ENCODE measurements at regions not wholly inside any gene's neighbourhood (a gene's known extent, or its start where the extent isn't known, plus 50 kb on each side); places are given as distances from the start of the nearest gene placed in this dataset.

DNA sequence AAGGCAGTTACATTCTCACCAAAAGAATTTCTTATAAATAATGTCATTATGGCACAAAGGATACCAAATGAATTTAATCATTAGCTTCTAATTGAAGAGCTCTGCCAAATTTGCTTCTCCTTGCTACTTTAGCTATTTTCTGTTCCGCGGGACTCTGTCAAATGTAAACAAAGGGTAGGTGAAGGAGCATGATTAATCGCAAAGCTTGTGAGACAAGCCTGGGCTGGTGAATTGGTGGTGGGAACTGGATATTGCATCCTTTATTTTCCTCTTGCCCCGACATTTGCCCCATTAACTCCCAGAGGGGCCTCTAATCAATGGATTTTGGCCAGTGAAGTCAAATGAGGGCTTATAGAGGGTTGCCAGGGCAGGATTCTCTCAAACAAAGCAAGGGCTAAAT, 234.2 kb upstream of the RFX3 start:
- no peak overlapping the region for H3K27ac ChIP-seq (ENCODE audit: extremely low read length, insufficient read depth, low read length)
- no peak for ATAC-seq
- WGBS (ENCODE audit: low lambda C conversion rate), result 7% methylated on average over 4 of the region's 4 CpGs
- POLR2A ChIA-PET, result no interaction called here
- in situ Hi-C loops (cut with HindIII; ENCODE audit: extremely low pct_ligation_motif_present, low pct_unique_long_range_greater_than_20kb), result no loop called here
- no peak overlapping the region for H3K4me3 ChIP-seq (replicated peaks in 1 of 3; ENCODE audit: insufficient read depth in 1 of 3, low read depth in 2 of 3, low read length in 3 of 3)
- H3K9ac ChIP-seq (ENCODE audit: insufficient read depth, low read depth, low read length), result no peak overlapping the region
- BruUV-seq (replicated peaks), result no TSS peak
- no peak overlapping the region for H2AFZ ChIP-seq (ENCODE audit: low read length)
- no peak for DNase-seq (ENCODE audit: low spot score)
- intact Hi-C loops (cut with micrococcal nuclease; ENCODE audit: unreplicated experiment), result no loop called here
- H3K79me2 ChIP-seq (ENCODE audit: insufficient read depth, low read length), result no peaks in the 10 kb centered on the region
- CTCF ChIA-PET (ENCODE audit: low intra/inter-chr PET ratio, low total read pairs), result no interaction called here
- no peaks in the 10 kb centered on the region for H3K4me1 ChIP-seq (ENCODE audit: insufficient read depth, low read length)
- no peaks in the 10 kb centered on the region for H3K9me3 ChIP-seq (ENCODE audit: low read length)
- no peak for FAIRE-seq
- H3K27me3 ChIP-seq (ENCODE audit: control insufficient read depth in 1 of 2, insufficient read depth in 2 of 2, low read length in 2 of 2), result no peaks in the 10 kb centered on the region
- H3K4me2 ChIP-seq (ENCODE audit: low read depth, low read length), result no peak overlapping the region
- TF ChIP-seq, protein P1, sequence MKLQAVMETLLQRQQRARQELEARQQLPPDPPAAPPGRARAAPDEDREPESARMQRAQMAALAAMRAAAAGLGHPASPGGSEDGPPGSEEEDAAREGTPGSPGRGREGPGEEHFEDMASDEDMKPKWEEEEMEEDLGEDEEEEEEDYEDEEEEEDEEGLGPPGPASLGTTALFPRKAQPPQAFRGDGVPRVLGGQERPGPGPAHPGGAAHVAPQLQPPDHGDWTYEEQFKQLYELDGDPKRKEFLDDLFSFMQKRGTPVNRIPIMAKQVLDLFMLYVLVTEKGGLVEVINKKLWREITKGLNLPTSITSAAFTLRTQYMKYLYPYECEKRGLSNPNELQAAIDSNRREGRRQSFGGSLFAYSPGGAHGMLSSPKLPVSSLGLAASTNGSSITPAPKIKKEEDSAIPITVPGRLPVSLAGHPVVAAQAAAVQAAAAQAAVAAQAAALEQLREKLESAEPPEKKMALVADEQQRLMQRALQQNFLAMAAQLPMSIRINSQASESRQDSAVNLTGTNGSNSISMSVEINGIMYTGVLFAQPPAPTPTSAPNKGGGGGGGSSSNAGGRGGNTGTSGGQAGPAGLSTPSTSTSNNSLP (IDR thresholded peaks at IDR 0.05; ENCODE audit: low read depth, low read length), result no peak
- H4K20me1 ChIP-seq (ENCODE audit: insufficient read depth, low read length), result no peaks in the 10 kb centered on the region
- H3K36me3 ChIP-seq (replicated peaks in 1 of 2; ENCODE audit: control insufficient read depth in 1 of 2, insufficient read depth in 2 of 2, low read length in 2 of 2), result no peaks in the 10 kb centered on the region

DNA sequence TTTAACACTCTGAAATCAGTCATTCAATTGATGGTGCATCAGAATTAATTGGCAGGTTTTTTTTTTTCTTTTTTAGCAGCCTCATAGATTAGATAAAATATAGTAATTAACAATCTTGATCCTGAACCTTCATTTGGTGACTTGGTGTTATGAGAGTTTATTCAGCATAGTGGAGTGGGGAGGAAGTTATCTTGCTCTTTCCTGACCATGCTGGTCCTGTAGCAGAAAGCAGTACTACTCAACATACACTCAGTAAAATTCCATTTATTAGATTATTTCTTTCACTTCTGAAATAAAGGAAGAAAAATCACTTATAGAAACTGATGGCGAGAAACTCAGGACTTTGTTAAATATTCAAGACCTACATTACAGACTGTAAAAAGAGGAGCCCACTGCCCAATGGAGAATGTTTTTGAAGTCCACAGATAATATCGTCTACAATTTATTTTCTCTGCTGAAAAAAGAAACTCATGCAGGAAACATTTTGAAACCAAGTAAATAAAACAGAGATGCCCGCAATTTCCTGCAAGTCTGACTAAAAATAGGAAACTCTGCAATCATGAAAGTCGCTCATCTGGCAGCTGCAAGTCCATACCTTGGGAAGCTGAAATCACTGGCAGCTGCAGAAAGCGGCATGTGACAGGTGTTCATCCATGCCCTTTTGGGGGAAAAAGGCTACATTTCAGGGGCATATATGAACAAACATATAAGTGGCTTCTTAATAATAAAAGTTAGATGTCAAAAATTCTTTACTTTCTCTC, 233.2 kb upstream of the RFX3 start:
- H3K4me3 ChIP-seq (replicated peaks in 1 of 3; ENCODE audit: insufficient read depth in 1 of 3, low read depth in 2 of 3, low read length in 3 of 3), result no peak overlapping the region
- BruUV-seq (replicated peaks), result no TSS peak
- intact Hi-C loops (cut with micrococcal nuclease; ENCODE audit: unreplicated experiment), result no loop called here
- in situ Hi-C loops (cut with HindIII; ENCODE audit: extremely low pct_ligation_motif_present, low pct_unique_long_range_greater_than_20kb), result no loop called here
- FAIRE-seq, result no peak
- no peaks in the 10 kb centered on the region for H4K20me1 ChIP-seq (ENCODE audit: insufficient read depth, low read length)
- no peak for DNase-seq (ENCODE audit: low spot score)
- no peak overlapping the region for H3K4me2 ChIP-seq (ENCODE audit: low read depth, low read length)
- no peak for ATAC-seq
- H3K4me1 ChIP-seq (ENCODE audit: insufficient read depth, low read length), result no peaks in the 10 kb centered on the region
- WGBS (ENCODE audit: low lambda C conversion rate), result 35% methylated on average over 5 of the region's 5 CpGs
- ChIA-PET CTCF (ENCODE audit: low intra/inter-chr PET ratio, low total read pairs) (no interaction called here), POLR2A (no interaction called here)
- no peaks in the 10 kb centered on the region for H3K79me2 ChIP-seq (ENCODE audit: insufficient read depth, low read length)
- no peaks in the 10 kb centered on the region for H3K9me3 ChIP-seq (ENCODE audit: low read length)
- H3K27me3 ChIP-seq (ENCODE audit: control insufficient read depth in 1 of 2, insufficient read depth in 2 of 2, low read length in 2 of 2), result no peaks in the 10 kb centered on the region
- no peak overlapping the region for H2AFZ ChIP-seq (ENCODE audit: low read length)
- no peaks in the 10 kb centered on the region for H3K36me3 ChIP-seq (replicated peaks in 1 of 2; ENCODE audit: control insufficient read depth in 1 of 2, insufficient read depth in 2 of 2, low read length in 2 of 2)
- no peak overlapping the region for H3K9ac ChIP-seq (ENCODE audit: insufficient read depth, low read depth, low read length)
- TF ChIP-seq MTA3 (CRISPR knock-in tag; IDR thresholded peaks at IDR 0.05) (no peak), ZNF749 (CRISPR knock-in tag; IDR thresholded peaks at IDR 0.05; ENCODE audit: borderline replicate concordance) (no peak), NFKBIZ (CRISPR knock-in tag; IDR thresholded peaks at IDR 0.05) (no peak), FIP1L1 (IDR thresholded peaks at IDR 0.05; ENCODE audit: borderline replicate concordance, insufficient read depth, low read depth, low read length) (no peak), ZNF501 (CRISPR knock-in tag; IDR thresholded peaks at IDR 0.05) (no peak), ZSCAN22 (CRISPR knock-in tag; IDR thresholded peaks at IDR 0.05) (no peak)
- TF ChIP-seq, protein P2, sequence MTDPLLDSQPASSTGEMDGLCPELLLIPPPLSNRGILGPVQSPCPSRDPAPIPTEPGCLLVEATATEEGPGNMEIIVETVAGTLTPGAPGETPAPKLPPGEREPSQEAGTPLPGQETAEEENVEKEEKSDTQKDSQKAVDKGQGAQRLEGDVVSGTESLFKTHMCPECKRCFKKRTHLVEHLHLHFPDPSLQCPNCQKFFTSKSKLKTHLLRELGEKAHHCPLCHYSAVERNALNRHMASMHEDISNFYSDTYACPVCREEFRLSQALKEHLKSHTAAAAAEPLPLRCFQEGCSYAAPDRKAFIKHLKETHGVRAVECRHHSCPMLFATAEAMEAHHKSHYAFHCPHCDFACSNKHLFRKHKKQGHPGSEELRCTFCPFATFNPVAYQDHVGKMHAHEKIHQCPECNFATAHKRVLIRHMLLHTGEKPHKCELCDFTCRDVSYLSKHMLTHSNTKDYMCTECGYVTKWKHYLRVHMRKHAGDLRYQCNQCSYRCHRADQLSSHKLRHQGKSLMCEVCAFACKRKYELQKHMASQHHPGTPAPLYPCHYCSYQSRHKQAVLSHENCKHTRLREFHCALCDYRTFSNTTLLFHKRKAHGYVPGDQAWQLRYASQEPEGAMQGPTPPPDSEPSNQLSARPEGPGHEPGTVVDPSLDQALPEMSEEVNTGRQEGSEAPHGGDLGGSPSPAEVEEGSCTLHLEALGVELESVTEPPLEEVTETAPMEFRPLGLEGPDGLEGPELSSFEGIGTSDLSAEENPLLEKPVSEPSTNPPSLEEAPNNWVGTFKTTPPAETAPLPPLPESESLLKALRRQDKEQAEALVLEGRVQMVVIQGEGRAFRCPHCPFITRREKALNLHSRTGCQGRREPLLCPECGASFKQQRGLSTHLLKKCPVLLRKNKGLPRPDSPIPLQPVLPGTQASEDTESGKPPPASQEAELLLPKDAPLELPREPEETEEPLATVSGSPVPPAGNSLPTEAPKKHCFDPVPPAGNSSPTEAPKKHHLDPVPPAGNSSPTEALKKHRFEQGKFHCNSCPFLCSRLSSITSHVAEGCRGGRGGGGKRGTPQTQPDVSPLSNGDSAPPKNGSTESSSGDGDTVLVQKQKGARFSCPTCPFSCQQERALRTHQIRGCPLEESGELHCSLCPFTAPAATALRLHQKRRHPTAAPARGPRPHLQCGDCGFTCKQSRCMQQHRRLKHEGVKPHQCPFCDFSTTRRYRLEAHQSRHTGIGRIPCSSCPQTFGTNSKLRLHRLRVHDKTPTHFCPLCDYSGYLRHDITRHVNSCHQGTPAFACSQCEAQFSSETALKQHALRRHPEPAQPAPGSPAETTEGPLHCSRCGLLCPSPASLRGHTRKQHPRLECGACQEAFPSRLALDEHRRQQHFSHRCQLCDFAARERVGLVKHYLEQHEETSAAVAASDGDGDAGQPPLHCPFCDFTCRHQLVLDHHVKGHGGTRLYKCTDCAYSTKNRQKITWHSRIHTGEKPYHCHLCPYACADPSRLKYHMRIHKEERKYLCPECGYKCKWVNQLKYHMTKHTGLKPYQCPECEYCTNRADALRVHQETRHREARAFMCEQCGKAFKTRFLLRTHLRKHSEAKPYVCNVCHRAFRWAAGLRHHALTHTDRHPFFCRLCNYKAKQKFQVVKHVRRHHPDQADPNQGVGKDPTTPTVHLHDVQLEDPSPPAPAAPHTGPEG (CRISPR knock-in tag; IDR thresholded peaks at IDR 0.05), result no peak
- TF ChIP-seq, protein P3, sequence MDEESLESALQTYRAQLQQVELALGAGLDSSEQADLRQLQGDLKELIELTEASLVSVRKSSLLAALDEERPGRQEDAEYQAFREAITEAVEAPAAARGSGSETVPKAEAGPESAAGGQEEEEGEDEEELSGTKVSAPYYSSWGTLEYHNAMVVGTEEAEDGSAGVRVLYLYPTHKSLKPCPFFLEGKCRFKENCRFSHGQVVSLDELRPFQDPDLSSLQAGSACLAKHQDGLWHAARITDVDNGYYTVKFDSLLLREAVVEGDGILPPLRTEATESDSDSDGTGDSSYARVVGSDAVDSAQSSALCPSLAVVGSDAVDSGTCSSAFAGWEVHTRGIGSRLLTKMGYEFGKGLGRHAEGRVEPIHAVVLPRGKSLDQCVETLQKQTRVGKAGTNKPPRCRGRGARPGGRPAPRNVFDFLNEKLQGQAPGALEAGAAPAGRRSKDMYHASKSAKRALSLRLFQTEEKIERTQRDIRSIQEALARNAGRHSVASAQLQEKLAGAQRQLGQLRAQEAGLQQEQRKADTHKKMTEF (CRISPR knock-in tag; IDR thresholded peaks at IDR 0.05), result no peak
- H3K27ac ChIP-seq (ENCODE audit: extremely low read length, insufficient read depth, low read length), result no peak overlapping the region

All from HepG2 (cell line).